PC-9 (cell line): ENCODE measurements at regions not wholly inside any gene's neighbourhood (a gene's known extent, or its start where the extent isn't known, plus 50 kb on each side); places are given as distances from the start of the nearest gene placed in this dataset.

Experiments used
- BruUV-seq: library from RNA; stranded (reverse); fragments of 400-500 nt; replicated peaks from 2 replicates; lab custom pipeline; 2021; lab: Mats Ljungman, UMichigan
- CTCF ChIA-PET: fragments of 300-600 bp; sonication (Branson Sonifier 250); formaldehyde crosslinking; loops from one replicate; lab custom pipeline; 2022; ENCODE audit warnings: antibody characterized with exemption; lab: Charles Lee
- POLR2A ChIA-PET: fragments of 300-600 bp; sonication (Branson Sonifier 250); formaldehyde crosslinking; loops from one replicate; lab custom pipeline; 2022; ENCODE audit warnings: antibody characterized with exemption; ENCODE audit not compliant: unreplicated experiment; lab: Charles Lee
- DNase-seq, 2 experiments: peaks; one replicate each; pipeline versions ENCODE4 v3.0.0 to v3.0.0-alpha.2; 2015 to 2022; ENCODE audit warnings: mixed read lengths in 1 of 2
- H2AFZ ChIP-seq: fragments of 200-600 bp; sonication (generic); 2 replicates; pipeline ENCODE4 v1.8.1; 2017; ENCODE audit warnings: antibody characterized with exemption
- H3F3A ChIP-seq: fragments of 200-600 bp; sonication (generic); 2 replicates; pipeline ENCODE4 v1.8.1; 2017; ENCODE audit warnings: antibody characterized with exemption, mild to moderate bottlenecking, low read depth; ENCODE audit not compliant: insufficient read depth
- H3K27ac ChIP-seq: fragments of 200-600 bp; sonication (generic); 2 replicates; pipeline ENCODE4 v1.6.1; 2016; ENCODE audit warnings: mixed run types
- H3K27me3 ChIP-seq: fragments of 200-600 bp; sonication (generic); 2 replicates; pipeline ENCODE4 v1.6.1; 2016; ENCODE audit warnings: low read depth, mixed run types; ENCODE audit not compliant: insufficient read depth
- H3K36me3 ChIP-seq: fragments of 200-600 bp; sonication (generic); 2 replicates; pipeline ENCODE4 v1.6.1; 2016; ENCODE audit warnings: low read depth, mixed run types
- H3K4me1 ChIP-seq: fragments of 200-600 bp; sonication (generic); replicated peaks from 2 replicates; pipeline ENCODE4 v1.6.1; 2016; ENCODE audit warnings: mixed run types; ENCODE audit not compliant: insufficient read depth
- H3K4me2 ChIP-seq: fragments of 200-600 bp; sonication (generic); 2 replicates; pipeline ENCODE4 v1.6.1; 2017; ENCODE audit warnings: mixed run types
- H3K4me3 ChIP-seq: fragments of 200-600 bp; sonication (generic); 2 replicates; pipeline ENCODE4 v1.6.1; 2016; ENCODE audit warnings: mixed run types
- H3K79me2 ChIP-seq: fragments of 200-600 bp; sonication (generic); 2 replicates; pipeline ENCODE4 v1.6.1; 2017; ENCODE audit warnings: low read depth, mixed run types
- H3K9me2 ChIP-seq: fragments of 200-600 bp; sonication (generic); 2 replicates; pipeline ENCODE4 v1.8.1; 2017; ENCODE audit warnings: mild to moderate bottlenecking; ENCODE audit not compliant: insufficient read depth
- H3K9me3 ChIP-seq: fragments of 200-600 bp; sonication (generic); 2 replicates; pipeline ENCODE4 v1.8.1; 2016; ENCODE audit warnings: low read depth; ENCODE audit not compliant: insufficient read depth
- H4K20me1 ChIP-seq: fragments of 200-600 bp; sonication (generic); 2 replicates; pipeline ENCODE4 v1.8.1; 2017; ENCODE audit not compliant: insufficient read depth
- EZH2 ChIP-seq: fragments of 200-600 bp; sonication (generic); IDR thresholded peaks from 2 replicates; pipeline ENCODE4 v1.8.0; 2017; ENCODE audit warnings: antibody characterized with exemption, low read depth
- intact Hi-C: fragments of 100-400 bp; cut with micrococcal nuclease; formaldehyde crosslinking; loops from one replicate; pipeline ENCODE4 v1.10.0; 2022; ENCODE audit not compliant: unreplicated experiment
- TF ChIP-seq, protein P1 (sequence below): fragments of 200-600 bp; sonication (generic); conservative IDR thresholded peaks from 2 replicates; pipeline ENCODE4 v1.6.1; 2017; ENCODE audit warnings: mixed run types, antibody characterized with exemption, mild to moderate bottlenecking, moderate library complexity

GRCh38 chr21:32130031-32130891 lies 148.6 kb downstream of the MIS18A start:
- H3K4me3 ChIP-seq = no peak overlapping the region
- no peaks in the 10 kb centered on the region for H4K20me1 ChIP-seq
- no peak overlapping the region for H2AFZ ChIP-seq
- H3K27me3 ChIP-seq = peaks cover 22% of the 10 kb centered on the region
- no peak overlapping the region for H3K27ac ChIP-seq
- no peak for DNase-seq
- BruUV-seq = no TSS peak
- intact Hi-C loops = no loop called here
- H3K4me2 ChIP-seq = no peak overlapping the region
- CTCF ChIA-PET = no interaction called here
- H3K36me3 ChIP-seq = no peaks in the 10 kb centered on the region
- POLR2A ChIA-PET = no interaction called here
- TF ChIP-seq, protein P1, sequence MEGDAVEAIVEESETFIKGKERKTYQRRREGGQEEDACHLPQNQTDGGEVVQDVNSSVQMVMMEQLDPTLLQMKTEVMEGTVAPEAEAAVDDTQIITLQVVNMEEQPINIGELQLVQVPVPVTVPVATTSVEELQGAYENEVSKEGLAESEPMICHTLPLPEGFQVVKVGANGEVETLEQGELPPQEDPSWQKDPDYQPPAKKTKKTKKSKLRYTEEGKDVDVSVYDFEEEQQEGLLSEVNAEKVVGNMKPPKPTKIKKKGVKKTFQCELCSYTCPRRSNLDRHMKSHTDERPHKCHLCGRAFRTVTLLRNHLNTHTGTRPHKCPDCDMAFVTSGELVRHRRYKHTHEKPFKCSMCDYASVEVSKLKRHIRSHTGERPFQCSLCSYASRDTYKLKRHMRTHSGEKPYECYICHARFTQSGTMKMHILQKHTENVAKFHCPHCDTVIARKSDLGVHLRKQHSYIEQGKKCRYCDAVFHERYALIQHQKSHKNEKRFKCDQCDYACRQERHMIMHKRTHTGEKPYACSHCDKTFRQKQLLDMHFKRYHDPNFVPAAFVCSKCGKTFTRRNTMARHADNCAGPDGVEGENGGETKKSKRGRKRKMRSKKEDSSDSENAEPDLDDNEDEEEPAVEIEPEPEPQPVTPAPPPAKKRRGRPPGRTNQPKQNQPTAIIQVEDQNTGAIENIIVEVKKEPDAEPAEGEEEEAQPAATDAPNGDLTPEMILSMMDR = no peak
- TF ChIP-seq EZH2 = no peak
- no peaks in the 10 kb centered on the region for H3K4me1 ChIP-seq
- H3K9me3 ChIP-seq = no peaks in the 10 kb centered on the region
- no peaks in the 10 kb centered on the region for H3F3A ChIP-seq
- no peaks in the 10 kb centered on the region for H3K79me2 ChIP-seq
- H3K9me2 ChIP-seq = no peaks in the 10 kb centered on the region

DNA sequence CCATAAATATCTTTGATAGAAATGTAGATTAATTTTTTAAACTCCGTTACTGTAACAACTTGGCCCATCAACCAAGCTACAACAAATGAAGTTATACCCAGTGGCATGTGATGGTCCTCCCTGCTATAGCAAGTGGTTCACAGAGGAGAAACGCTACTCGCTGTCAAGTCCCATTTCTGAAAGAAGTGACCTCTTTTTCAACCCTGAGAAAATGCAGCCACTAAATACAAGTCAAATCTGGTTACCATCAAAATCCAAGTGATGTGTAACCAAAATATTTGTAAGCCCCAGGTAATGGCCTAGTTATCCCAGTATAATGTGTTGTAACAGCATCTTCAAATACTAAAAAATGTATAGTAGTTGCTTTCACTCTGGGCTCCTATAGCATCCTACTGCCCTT lies 151.8 kb downstream of the MIS18A start:
- Histone ChIP-seq H3K27ac (no peak overlapping the region), H3F3A (no peaks in the 10 kb centered on the region), H3K4me2 (no peak overlapping the region), H4K20me1 (no peaks in the 10 kb centered on the region), H3K9me3 (no peaks in the 10 kb centered on the region), H3K36me3 (no peaks in the 10 kb centered on the region), H3K27me3 (peaks cover 3% of the 10 kb centered on the region; the same call in 1 of the 2 replicates), H2AFZ (no peak overlapping the region), H3K4me1 (no peaks in the 10 kb centered on the region), H3K79me2 (no peaks in the 10 kb centered on the region), H3K9me2 (no peaks in the 10 kb centered on the region), H3K4me3 (no peak overlapping the region)
- intact Hi-C loops = no loop called here
- TF ChIP-seq, protein P1 = no peak
- no peak for TF ChIP-seq EZH2
- ChIA-PET CTCF (no interaction called here), POLR2A (no interaction called here)
- no TSS peak for BruUV-seq
- no peak for DNase-seq

DNA sequence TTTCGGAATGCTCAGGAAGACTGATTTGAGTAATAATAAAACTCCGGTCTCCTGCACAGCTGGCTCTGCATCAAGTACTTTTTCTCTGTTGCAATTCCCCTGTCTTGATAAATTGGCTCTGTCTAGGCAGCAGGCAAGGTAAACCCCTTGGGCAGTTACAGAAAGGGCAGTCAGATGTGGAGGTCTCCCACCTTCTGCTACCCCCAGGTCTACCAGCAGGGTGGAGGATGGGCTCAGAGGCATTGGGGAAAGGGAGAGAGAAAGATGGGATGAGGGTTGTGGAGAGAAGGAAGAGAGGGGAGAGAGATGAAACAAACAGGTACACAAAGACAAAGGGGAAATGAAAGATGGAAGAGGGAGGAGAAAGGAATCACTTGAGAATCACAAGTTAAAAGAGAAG lies 156.8 kb downstream of the MIS18A start:
- H3K36me3 ChIP-seq = no peaks in the 10 kb centered on the region
- no peak overlapping the region for H3K4me2 ChIP-seq
- no peaks in the 10 kb centered on the region for H3K4me1 ChIP-seq
- ChIA-PET CTCF (no interaction called here), POLR2A (no interaction called here)
- no peaks in the 10 kb centered on the region for H4K20me1 ChIP-seq
- no peaks in the 10 kb centered on the region for H3K9me2 ChIP-seq
- no TSS peak for BruUV-seq
- no peaks in the 10 kb centered on the region for H3K79me2 ChIP-seq
- DNase-seq = no peak
- H3K4me3 ChIP-seq = no peak overlapping the region
- H3F3A ChIP-seq = no peaks in the 10 kb centered on the region
- no peak overlapping the region for H3K27ac ChIP-seq
- TF ChIP-seq, protein P1 = no peak
- TF ChIP-seq EZH2 = no peak
- intact Hi-C loops = no loop called here
- H3K27me3 ChIP-seq = peaks cover 11% of the 10 kb centered on the region; the same call in 1 of the 2 replicates
- no peaks in the 10 kb centered on the region for H3K9me3 ChIP-seq
- no peak overlapping the region for H2AFZ ChIP-seq
